H1 (cell line): ENCODE measurements at regions not wholly inside any gene's neighbourhood (a gene's known extent, or its start where the extent isn't known, plus 50 kb on each side); places are given as distances from the start of the nearest gene placed in this dataset.

ENCODE experiments used
- CTCF ChIA-PET: fragments of 300-600 bp; sonication (Branson Sonifier 250); formaldehyde crosslinking; loops from one replicate; lab custom pipeline; 2021; ENCODE audit not compliant: partially characterized antibody; lab: Charles Lee
- POLR2A ChIA-PET: fragments of 300-600 bp; sonication (Branson Sonifier 250); formaldehyde crosslinking; loops from one replicate; lab custom pipeline; 2021; ENCODE audit warnings: inconsistent platforms; ENCODE audit not compliant: partially characterized antibody; lab: Charles Lee
- DNase-seq, 2 experiments: peaks; one replicate each; pipeline versions ENCODE4 v3.0.0 to v3.0.0-alpha.2; 2010 to 2022; ENCODE audit warnings: low spot score in 2 of 2, low read depth in 1 of 2, mixed read lengths in 1 of 2
- FAIRE-seq: peaks from 2 replicates; lab custom pipeline; 2011; peaks lifted over from hg19 to GRCh38; lab: Jason Lieb, UNC
- H2AFZ ChIP-seq: 2 replicates; pipeline ENCODE4 v1.8.1; 2012; ENCODE audit warnings: low read length, inconsistent platforms
- H2AK5ac ChIP-seq: 2 replicates; pipeline ENCODE4 v1.6.1; 2013; ENCODE audit warnings: low read depth, low read length
- H2BK120ac ChIP-seq: replicated peaks from 2 replicates; pipeline ENCODE3; 2013; ENCODE audit warnings: low read depth, low read length, inconsistent platforms
- H2BK12ac ChIP-seq: 2 replicates; pipeline ENCODE4 v1.6.1; 2013; ENCODE audit warnings: low read depth, low read length
- H2BK15ac ChIP-seq: 2 replicates; pipeline ENCODE4 v1.6.1; 2013; ENCODE audit warnings: low read length
- H2BK20ac ChIP-seq: 2 replicates; pipeline ENCODE4 v1.6.1; 2013; ENCODE audit warnings: low read length
- H2BK5ac ChIP-seq: 2 replicates; pipeline ENCODE4 v1.6.1; 2013; ENCODE audit warnings: low read depth, low read length
- H3K14ac ChIP-seq: 2 replicates; pipeline ENCODE4 v1.6.1; 2013; ENCODE audit warnings: inconsistent platforms; ENCODE audit not compliant: insufficient read length
- H3K18ac ChIP-seq: 2 replicates; pipeline ENCODE4 v1.6.1; 2013; ENCODE audit warnings: low read length; ENCODE audit errors: extremely low read depth
- H3K23ac ChIP-seq: 2 replicates; pipeline ENCODE4 v1.6.1; 2013; ENCODE audit warnings: inconsistent platforms; ENCODE audit not compliant: insufficient read length
- H3K23me2 ChIP-seq: 2 replicates; pipeline ENCODE4 v1.6.1; 2013; ENCODE audit warnings: low read depth, low read length
- H3K27ac ChIP-seq: 2 replicates; pipeline ENCODE4 v1.6.1; 2011; ENCODE audit warnings: low read depth, low read length, inconsistent platforms
- H3K27me3 ChIP-seq, 4 experiments: replicated peaks in 1 of 4; 1 replicate in 1 of 4; 2 replicates in 3 of 4; pipeline versions ENCODE4 v1.6.1 to v1.8.1; 2011 to 2013; ENCODE audit warnings: low read length in 3 of 4, mild to moderate bottlenecking in 3 of 4, inconsistent platforms in 2 of 4, mixed read lengths in 2 of 4, moderate library complexity in 1 of 4; ENCODE audit not compliant: control insufficient read depth in 3 of 4, insufficient read depth in 3 of 4; ENCODE audit errors: extremely low read depth in 1 of 4
- H3K36me3 ChIP-seq, 4 experiments: 2 replicates each; pipeline versions ENCODE4 v1.6.1 to v1.8.1; 2011 to 2013; ENCODE audit warnings: mild to moderate bottlenecking in 4 of 4, low read length in 3 of 4, moderate library complexity in 2 of 4, control low read depth in 1 of 4, inconsistent platforms in 1 of 4; ENCODE audit not compliant: insufficient read depth in 4 of 4, control insufficient read depth in 2 of 4
- H3K4ac ChIP-seq: replicated peaks from 2 replicates; pipeline ENCODE3; 2013; ENCODE audit warnings: low read length, low read depth, mixed read lengths, inconsistent platforms; ENCODE audit not compliant: insufficient read length
- H3K4me1 ChIP-seq, 4 experiments: replicated peaks in 1 of 4; 1 replicate in 1 of 4; 2 replicates in 3 of 4; pipeline versions ENCODE4 v1.6.1 to v1.8.1; 2011 to 2013; ENCODE audit warnings: low read length in 3 of 4, inconsistent platforms in 2 of 4, mixed read lengths in 1 of 4; ENCODE audit not compliant: insufficient read depth in 4 of 4, control insufficient read depth in 3 of 4
- H3K4me2 ChIP-seq, 2 experiments: 2 replicates each; pipeline versions ENCODE4 v1.6.1 to v1.8.1; 2011 to 2013; ENCODE audit warnings: low read depth in 2 of 2, low read length in 2 of 2, control low read depth in 1 of 2, inconsistent platforms in 1 of 2, mild to moderate bottlenecking in 1 of 2; ENCODE audit not compliant: insufficient read depth in 1 of 2
- H3K4me3 ChIP-seq, 4 experiments: fragments of 200-600, 300-600 bp in 1 of 4; sonication (generic), shearing (Covaris generic), sonication (Bioruptor Twin) in 1 of 4; 2 replicates each; pipeline versions ENCODE4 v1.5.1 to v1.8.1; 2011 to 2016; ENCODE audit warnings: low read length in 4 of 4, low read depth in 3 of 4, control low read depth in 2 of 4, inconsistent platforms in 2 of 4, mild to moderate bottlenecking in 2 of 4, mixed read lengths in 1 of 4, moderate library complexity in 1 of 4; ENCODE audit not compliant: insufficient read depth in 2 of 4; ENCODE audit errors: extremely low read depth in 1 of 4
- H3K56ac ChIP-seq: replicated peaks from 2 replicates; pipeline ENCODE3; 2013; ENCODE audit warnings: low read depth, mild to moderate bottlenecking, mixed read lengths, low read length, inconsistent platforms; ENCODE audit not compliant: insufficient read length
- H3K79me1 ChIP-seq: 2 replicates; pipeline ENCODE4 v1.6.1; 2013; ENCODE audit warnings: low read depth, low read length, control low read depth
- H3K79me2 ChIP-seq, 2 experiments: 2 replicates each; pipeline versions ENCODE4 v1.6.1 to v1.8.1; 2012 to 2013; ENCODE audit warnings: low read length in 2 of 2, mild to moderate bottlenecking in 2 of 2, inconsistent platforms in 1 of 2; ENCODE audit not compliant: insufficient read depth in 2 of 2, control insufficient read depth in 1 of 2
- H3K9ac ChIP-seq, 4 experiments: replicated peaks in 1 of 4; 1 replicate in 1 of 4; 2 replicates in 3 of 4; pipeline versions ENCODE4 v1.6.1 to v1.8.1; 2011 to 2013; ENCODE audit warnings: low read depth in 3 of 4, low read length in 3 of 4, control low read depth in 2 of 4, mild to moderate bottlenecking in 2 of 4, moderate library complexity in 2 of 4, inconsistent platforms in 1 of 4; ENCODE audit errors: extremely low read depth in 1 of 4
- H3K9me3 ChIP-seq, 2 experiments: 2 replicates each; pipeline versions ENCODE4 v1.6.1 to v1.8.1; 2012 to 2013; ENCODE audit warnings: mild to moderate bottlenecking in 2 of 2, moderate library complexity in 2 of 2, control low read depth in 1 of 2, inconsistent platforms in 1 of 2, low read depth in 1 of 2, low read length in 1 of 2, mixed read lengths in 1 of 2; ENCODE audit not compliant: insufficient read depth in 2 of 2
- H4K20me1 ChIP-seq, 2 experiments: replicated peaks in 1 of 2; 2 replicates each; pipeline versions ENCODE3 to v1.8.1; 2011 to 2013; ENCODE audit warnings: inconsistent platforms in 2 of 2, low read length in 2 of 2, mild to moderate bottlenecking in 1 of 2; ENCODE audit not compliant: insufficient read depth in 2 of 2, control insufficient read depth in 1 of 2
- H4K5ac ChIP-seq: 2 replicates; pipeline ENCODE4 v1.6.1; 2013; ENCODE audit warnings: low read length, low read depth, mixed read lengths, inconsistent platforms; ENCODE audit not compliant: insufficient read length
- H4K8ac ChIP-seq: 2 replicates; pipeline ENCODE4 v1.8.0; 2013; ENCODE audit warnings: mild to moderate bottlenecking, moderate library complexity, low read length, inconsistent platforms; ENCODE audit not compliant: insufficient read depth; ENCODE audit errors: extremely low read depth
- H4K91ac ChIP-seq: replicated peaks from 2 replicates; pipeline ENCODE3; 2013; ENCODE audit warnings: low read length, mixed read lengths, inconsistent platforms; ENCODE audit not compliant: insufficient read length
- CHD1 ChIP-seq: IDR thresholded peaks from 2 replicates; pipeline ENCODE4 v1.6.1; 2012; ENCODE audit warnings: low read depth, low read length, improper control_type of control experiment
- CTCF ChIP-seq, 3 experiments: IDR thresholded peaks; 1 replicate in 2 of 3; 2 replicates in 1 of 3; pipeline versions ENCODE4 v1.5.1 to v1.6.1; 2011; ENCODE audit warnings: low read length in 3 of 3, mild to moderate bottlenecking in 3 of 3, inconsistent platforms in 2 of 3, low read depth in 1 of 3, moderate library complexity in 1 of 3; ENCODE audit not compliant: insufficient read depth in 1 of 3; ENCODE audit errors: control extremely low read depth in 1 of 3
- JUN ChIP-seq: IDR thresholded peaks from 2 replicates; pipeline ENCODE4 v1.6.1; 2011; ENCODE audit warnings: low read depth, mild to moderate bottlenecking, improper control_type of control experiment, low read length
- JUND ChIP-seq: IDR thresholded peaks from 2 replicates; pipeline ENCODE4 v1.6.1; 2011; ENCODE audit warnings: mild to moderate bottlenecking, improper control_type of control experiment, low read length
- POLR2A ChIP-seq, 2 experiments: IDR thresholded peaks; 1 replicate in 1 of 2; 2 replicates in 1 of 2; pipeline ENCODE4 v1.6.1; 2011; ENCODE audit warnings: low read depth in 2 of 2, low read length in 2 of 2, mild to moderate bottlenecking in 2 of 2; ENCODE audit errors: control extremely low read depth in 1 of 2
- RFX5 ChIP-seq: IDR thresholded peaks from 2 replicates; pipeline ENCODE4 v1.6.1; 2011; ENCODE audit warnings: low read depth, low read length, improper control_type of control experiment, borderline replicate concordance
- RNF2 ChIP-seq: fragments of 200-900, 300-1000 bp; sonication (generic); IDR thresholded peaks from 2 replicates; pipeline ENCODE4 v1.7.1; 2016; ENCODE audit warnings: borderline replicate concordance, low read depth, mild to moderate bottlenecking, antibody characterized with exemption, low read length; ENCODE audit not compliant: poor library complexity, severe bottlenecking; ENCODE audit errors: missing control alignments
- SIN3A ChIP-seq, 2 experiments: IDR thresholded peaks in 1 of 2; conservative IDR thresholded peaks in 1 of 2; 2 replicates each; pipeline ENCODE4 v1.6.1; 2011 to 2012; ENCODE audit warnings: low read length in 2 of 2, improper control_type of control experiment in 1 of 2, low read depth in 1 of 2, mild to moderate bottlenecking in 1 of 2
- WGBS, 2 experiments: shearing (Covaris generic) in 1 of 2; methylation state at CpG; one replicate each; pipeline versions ENCODE4 v1.1.6 to v1.1.7; 2013 to 2015; ENCODE audit warnings: low lambda C conversion rate in 2 of 2, mixed read lengths in 2 of 2, inconsistent platforms in 1 of 2, low coverage in 1 of 2, missing lambda C conversion rate in 1 of 2; ENCODE audit not compliant: insufficient replicate concordance in 2 of 2, insufficient coverage in 1 of 2, insufficient read length in 1 of 2; ENCODE audit errors: extremely low coverage in 1 of 2, missing lambda C conversion rate in 1 of 2; 5-methylcytosine and 5-hydroxymethylcytosine counted together

- no peaks in the 10 kb centered on the region for H3K23me2 ChIP-seq
- peak in 1 of 3 experiments; percentile 21; a peak in 1 of 4 replicates for TF ChIP-seq CTCF (IDR thresholded peaks at IDR 0.05; ENCODE audit: control extremely low read depth in 1 of 3, insufficient read depth in 1 of 3, low read depth in 1 of 3, low read length in 3 of 3)
- TF ChIP-seq JUN = no peak
- no peak for TF ChIP-seq CHD1
- no peak for TF ChIP-seq POLR2A (IDR thresholded peaks at IDR 0.05; ENCODE audit: control extremely low read depth in 1 of 2, low read depth in 2 of 2, low read length in 2 of 2)
- TF ChIP-seq RFX5 = no peak
- TF ChIP-seq SIN3A (conservative IDR thresholded peaks at IDR 0.05 in 1 of 2, IDR thresholded peaks at IDR 0.05 in 1 of 2; ENCODE audit: low read depth in 1 of 2, low read length in 2 of 2) = no peak
- TF ChIP-seq JUND = no peak
- no peak for TF ChIP-seq RNF2
- FAIRE-seq = no peak
- no peaks in the 10 kb centered on the region for H3K79me1 ChIP-seq
- no peak overlapping the region for H4K91ac ChIP-seq
- no peak overlapping the region for H2BK120ac ChIP-seq
- peaks cover 0 to 3% (median 0%) of the 10 kb centered on the region in 4 experiments; a peak in 1 of 7 replicates for H3K4me1 ChIP-seq
- no peaks in the 10 kb centered on the region for H3K79me2 ChIP-seq
- no peak overlapping the region for H2BK20ac ChIP-seq
- no peak overlapping the region for H2AK5ac ChIP-seq
- H4K5ac ChIP-seq = no peak overlapping the region
- no peak overlapping the region for H4K8ac ChIP-seq
- no peak overlapping the region for H3K4me3 ChIP-seq
- no peak overlapping the region for H3K56ac ChIP-seq
- DNase-seq = no peak
- H3K27me3 ChIP-seq = no peaks in the 10 kb centered on the region
- H3K14ac ChIP-seq = no peak overlapping the region
- WGBS, 2 experiments = 86% methylated on average over 4 of the region's 4 CpGs; no CpG with 5 or more reads in 1 of the 2 experiments
- no peak overlapping the region for H2BK5ac ChIP-seq
- H3K9me3 ChIP-seq = no peaks in the 10 kb centered on the region
- H3K4ac ChIP-seq = no peak overlapping the region
- no peak overlapping the region for H3K9ac ChIP-seq
- H3K36me3 ChIP-seq = no peaks in the 10 kb centered on the region
- no peaks in the 10 kb centered on the region for H4K20me1 ChIP-seq
- POLR2A ChIA-PET = no interaction called here
- H3K27ac ChIP-seq = no peak overlapping the region
- H2BK15ac ChIP-seq = no peak overlapping the region
- CTCF ChIA-PET = interaction anchor here (0.6 to 3.0 kb wide), 11 partner anchors 10 to 187 kb away, joined by 3 to 12 read pairs (median 3); no protein-coding TSS in a partner anchor
- H2BK12ac ChIP-seq = no peak overlapping the region
- no peak overlapping the region for H3K18ac ChIP-seq
- H3K4me2 ChIP-seq = no peak overlapping the region
- no peak overlapping the region for H2AFZ ChIP-seq
- no peak overlapping the region for H3K23ac ChIP-seq
Observed at GRCh38 chr20:19828232-19828631, 70.2 kb downstream of the RIN2 start.
